Muscle layer of duodenum (tissue), 2 donors: ENCODE measurements at regions not wholly inside any gene's neighbourhood (a gene's known extent, or its start where the extent isn't known, plus 50 kb on each side); places are given as distances from the start of the nearest gene placed in this dataset.
"Not testable (repeated sequence)": the region's sequence is repeated elsewhere in the genome, so short reads cannot be mapped to it uniquely, and the experiment has no call there.

Experiments
- H3K27ac ChIP-seq: one replicate; pipeline ENCODE4 v1.7.0; 2013; ENCODE audit warnings: mild to moderate bottlenecking, low read length
- H3K27me3 ChIP-seq: one replicate; pipeline ENCODE4 v1.7.0; 2013; ENCODE audit warnings: low read depth, mild to moderate bottlenecking, control low read depth, low read length
- H3K36me3 ChIP-seq, 2 donors: one replicate each; pipeline ENCODE4 v1.7.0; 2013; ENCODE audit warnings: low read length in 2 of 2, control low read depth in 1 of 2, mild to moderate bottlenecking in 1 of 2; ENCODE audit not compliant: insufficient read depth in 2 of 2, control insufficient read depth in 1 of 2
- H3K4me1 ChIP-seq, 2 donors: one replicate each; pipeline ENCODE4 v1.7.0; 2013; ENCODE audit warnings: low read length in 2 of 2, mild to moderate bottlenecking in 2 of 2, control low read depth in 1 of 2, moderate library complexity in 1 of 2; ENCODE audit not compliant: insufficient read depth in 2 of 2, control insufficient read depth in 1 of 2
- H3K4me3 ChIP-seq, 2 donors: one replicate each; pipeline ENCODE4 v1.7.0; 2013; ENCODE audit warnings: low read length in 2 of 2, low read depth in 1 of 2, mild to moderate bottlenecking in 1 of 2
- H3K9me3 ChIP-seq, 2 donors: one replicate each; pipeline ENCODE4 v1.7.0; 2013; ENCODE audit warnings: low read length in 2 of 2, control low read depth in 1 of 2, mild to moderate bottlenecking in 1 of 2; ENCODE audit not compliant: control insufficient read depth in 1 of 2
- donor health status: healthy.

DNA sequence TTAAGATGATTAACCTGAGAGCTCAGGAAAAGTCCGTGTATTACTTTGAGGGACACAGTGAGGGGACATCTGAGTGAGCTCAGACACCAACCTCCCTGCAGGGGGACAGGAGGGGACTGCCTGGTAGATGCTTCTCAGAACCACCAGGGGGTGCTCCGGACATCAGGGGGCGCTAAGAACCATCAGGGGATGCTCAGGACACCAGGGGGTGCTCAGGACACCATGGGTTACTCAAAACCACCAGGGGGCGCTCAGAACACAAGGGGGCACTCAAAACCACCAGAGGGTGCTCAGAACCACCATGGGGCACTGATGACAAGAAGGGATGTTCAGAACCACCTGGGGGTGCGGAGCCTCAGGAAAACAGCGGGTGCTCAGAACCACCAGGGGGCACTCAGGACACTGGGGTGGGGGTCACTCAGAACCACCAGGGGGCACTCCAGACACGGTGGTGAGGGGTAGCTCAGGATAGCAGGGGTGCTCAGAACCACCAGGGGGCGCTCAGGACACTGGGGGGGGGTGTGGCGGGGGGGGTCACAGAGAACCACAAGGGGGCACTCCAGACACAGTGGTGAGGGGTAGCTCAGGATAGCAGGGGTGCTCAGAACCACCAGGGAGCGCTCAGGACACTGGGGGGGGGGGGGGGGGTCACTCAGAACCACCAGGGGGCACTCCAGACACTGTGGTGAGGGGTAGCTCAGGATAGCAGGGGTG, 165.3 kb downstream of the ZNF267 start:
- H3K27ac ChIP-seq, H3K4me3 ChIP-seq, H3K9me3 ChIP-seq, H3K36me3 ChIP-seq, H3K27me3 ChIP-seq, H3K4me1 ChIP-seq: not testable (repeated sequence)

DNA sequence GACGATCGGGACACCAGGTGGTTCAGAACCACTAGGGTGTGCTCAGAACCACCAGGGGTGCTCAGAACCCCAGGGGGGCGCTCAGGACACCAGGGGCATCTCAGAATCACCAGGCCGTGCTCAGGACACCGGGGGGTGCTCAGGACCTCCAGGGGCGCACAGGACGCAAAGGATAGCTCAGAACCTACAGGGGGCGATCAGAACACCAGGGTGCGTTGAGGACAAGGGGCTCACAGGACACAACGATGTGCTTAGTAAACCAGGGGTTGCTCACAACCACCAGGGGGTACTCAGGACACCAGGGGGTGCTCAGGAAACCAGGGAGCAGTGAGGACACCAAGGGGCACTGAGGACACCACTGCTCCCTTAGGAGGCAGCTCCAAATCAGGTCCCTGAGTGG, 166.3 kb downstream of the ZNF267 start:
- not testable (repeated sequence) for H3K4me1 ChIP-seq, H3K36me3 ChIP-seq, H3K27ac ChIP-seq, H3K27me3 ChIP-seq, H3K9me3 ChIP-seq, H3K4me3 ChIP-seq

DNA sequence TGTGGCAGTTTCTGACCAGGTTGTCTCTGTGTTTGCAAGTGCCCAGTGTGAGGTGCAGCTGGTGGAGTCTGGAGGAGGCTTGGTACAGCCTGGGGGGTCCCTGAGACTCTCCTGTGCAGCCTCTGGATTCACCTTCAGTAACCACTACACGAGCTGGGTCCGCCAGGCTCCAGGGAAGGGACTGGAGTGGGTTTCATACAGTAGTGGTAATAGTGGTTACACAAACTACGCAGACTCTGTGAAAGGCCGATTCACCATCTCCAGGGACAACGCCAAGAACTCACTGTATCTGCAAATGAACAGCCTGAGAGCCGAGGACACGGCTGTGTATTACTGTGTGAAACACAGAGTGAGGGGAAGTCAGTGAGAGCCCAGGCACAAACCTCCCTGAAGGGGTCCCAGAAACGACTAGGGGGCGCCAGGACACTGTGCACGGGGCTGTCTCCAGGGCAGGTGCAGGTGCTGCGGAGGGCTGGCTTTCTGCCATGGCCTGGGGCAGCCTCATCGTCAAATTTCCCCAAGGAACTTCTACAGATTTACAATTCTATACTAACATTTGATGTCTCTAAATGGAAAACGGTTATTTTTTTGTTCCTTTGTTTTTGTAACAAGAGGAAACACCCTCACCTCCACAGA, 187.0 kb upstream of the TP53TG3D start:
- not testable (repeated sequence) for H3K4me3 ChIP-seq, H3K27ac ChIP-seq, H3K27me3 ChIP-seq, H3K9me3 ChIP-seq, H3K36me3 ChIP-seq, H3K4me1 ChIP-seq

DNA sequence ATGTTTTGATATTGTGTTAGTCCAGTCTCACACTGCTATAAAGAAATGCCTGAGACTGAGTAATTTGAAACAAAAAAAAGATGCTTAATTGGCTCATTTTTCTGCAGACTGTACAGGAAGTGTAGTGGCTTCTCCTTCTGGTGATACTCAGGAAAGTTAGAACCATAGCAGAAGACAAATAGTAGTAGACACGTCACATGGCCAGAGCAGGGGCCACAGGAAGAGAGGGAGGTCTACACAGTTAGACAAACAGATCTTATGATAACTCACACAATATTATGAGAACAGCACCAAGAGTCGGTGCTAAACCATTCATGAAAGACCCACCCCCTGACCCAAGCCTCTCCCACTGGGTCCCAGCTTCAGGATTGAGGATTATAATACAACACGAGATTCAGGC, 181.5 kb upstream of the TP53TG3D start:
- not testable (repeated sequence) for H3K4me1 ChIP-seq, H3K27ac ChIP-seq, H3K36me3 ChIP-seq, H3K9me3 ChIP-seq, H3K4me3 ChIP-seq, H3K27me3 ChIP-seq

DNA sequence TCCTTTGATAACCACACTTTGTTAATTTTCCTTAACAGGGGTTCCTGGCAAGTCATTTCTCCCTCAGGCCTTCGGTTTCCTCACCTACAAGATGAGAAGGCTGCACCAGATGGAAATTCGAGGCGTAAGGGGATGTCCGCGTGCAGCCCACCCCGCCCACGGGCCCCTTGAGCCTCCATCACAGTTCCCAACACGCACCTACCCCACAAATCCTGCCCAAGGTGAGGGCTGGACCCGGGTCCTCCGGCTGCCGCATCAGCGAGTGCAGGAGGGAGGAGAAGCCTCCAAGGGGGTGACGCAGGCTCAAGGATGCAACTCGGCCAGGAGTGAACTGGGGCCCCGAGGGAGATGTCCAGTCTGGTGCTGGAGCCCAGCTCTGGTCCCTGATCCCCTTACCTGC, 169.2 kb upstream of the TP53TG3D start:
- H3K9me3 ChIP-seq, H3K36me3 ChIP-seq, H3K4me3 ChIP-seq, H3K27me3 ChIP-seq, H3K27ac ChIP-seq, H3K4me1 ChIP-seq: not testable (repeated sequence)

DNA sequence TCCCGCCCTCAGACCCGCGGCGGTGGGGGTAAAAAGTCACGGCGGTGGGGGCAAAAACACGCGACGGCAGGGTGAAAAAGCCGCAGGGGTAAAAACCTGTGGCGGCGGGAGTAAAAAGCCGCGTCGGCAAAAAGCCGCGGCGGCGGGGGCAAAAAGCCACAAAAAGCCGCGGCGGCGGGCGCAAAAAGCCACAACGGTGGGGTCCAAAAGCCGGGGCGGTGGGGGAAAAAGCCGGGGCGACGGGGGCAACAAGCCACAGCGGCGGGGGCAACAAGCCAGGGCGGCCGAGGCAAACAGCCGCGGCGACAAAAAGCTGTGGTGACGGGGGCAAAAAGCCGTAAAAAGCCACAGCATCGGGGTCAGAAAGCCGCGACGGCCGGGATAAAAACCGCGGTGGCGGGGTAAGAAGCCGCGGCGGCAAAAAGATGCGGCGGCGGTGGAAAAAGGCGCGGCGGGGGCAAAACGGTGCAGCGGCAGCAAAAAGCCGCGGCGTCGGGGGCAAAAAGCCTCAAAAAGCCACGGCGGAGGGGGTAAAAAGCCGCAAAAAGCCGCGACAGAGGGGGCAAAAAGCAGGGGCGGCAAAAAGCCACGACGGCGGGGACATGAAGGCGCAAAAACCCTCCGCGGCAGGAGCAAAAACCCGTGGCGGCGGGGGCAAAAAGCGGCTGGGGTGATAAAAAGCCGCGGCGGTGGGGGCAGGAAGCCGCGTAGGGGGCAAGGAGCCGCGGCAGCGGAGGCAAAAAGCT, 168.3 kb upstream of the TP53TG3D start:
- H3K4me1 ChIP-seq, H3K9me3 ChIP-seq, H3K4me3 ChIP-seq, H3K27ac ChIP-seq, H3K36me3 ChIP-seq, H3K27me3 ChIP-seq: not testable (repeated sequence)

DNA sequence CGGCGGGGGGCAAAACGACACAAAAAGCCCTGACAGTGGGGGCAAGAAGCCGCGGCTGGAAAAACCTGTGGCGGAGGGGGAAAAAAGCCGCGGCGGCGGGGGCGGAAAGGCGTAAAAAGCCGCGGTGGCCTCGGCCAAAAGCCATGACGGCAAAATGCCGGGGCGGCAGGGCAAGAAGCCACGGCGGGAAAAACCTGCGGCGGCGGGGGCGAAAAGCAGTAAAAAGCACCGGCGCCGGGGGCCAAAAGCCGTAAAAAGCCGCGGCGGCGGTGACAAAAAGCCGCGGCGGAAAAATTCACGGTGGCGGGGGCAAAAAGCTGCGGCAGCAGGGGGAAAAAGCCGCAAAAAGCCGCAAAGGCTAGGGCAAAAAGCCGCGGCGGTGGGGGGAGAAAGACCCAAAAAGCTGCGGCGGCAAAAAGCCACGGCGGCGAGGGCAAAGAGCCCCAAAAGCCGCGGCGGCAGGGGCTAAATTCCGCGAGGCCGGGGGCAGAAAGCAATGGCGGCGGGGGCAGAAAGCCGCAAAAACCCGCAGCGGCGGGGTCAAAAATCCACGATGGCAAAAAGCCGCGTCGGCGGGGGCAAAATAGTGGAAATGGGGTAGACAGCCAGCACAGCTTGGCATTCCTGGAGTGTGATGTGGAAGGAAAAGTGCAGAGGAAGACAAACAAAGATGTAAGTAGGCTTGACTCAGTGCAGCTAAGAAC, 167.5 kb upstream of the TP53TG3D start:
- not testable (repeated sequence) for H3K27ac ChIP-seq, H3K9me3 ChIP-seq, H3K27me3 ChIP-seq, H3K4me1 ChIP-seq, H3K36me3 ChIP-seq, H3K4me3 ChIP-seq

DNA sequence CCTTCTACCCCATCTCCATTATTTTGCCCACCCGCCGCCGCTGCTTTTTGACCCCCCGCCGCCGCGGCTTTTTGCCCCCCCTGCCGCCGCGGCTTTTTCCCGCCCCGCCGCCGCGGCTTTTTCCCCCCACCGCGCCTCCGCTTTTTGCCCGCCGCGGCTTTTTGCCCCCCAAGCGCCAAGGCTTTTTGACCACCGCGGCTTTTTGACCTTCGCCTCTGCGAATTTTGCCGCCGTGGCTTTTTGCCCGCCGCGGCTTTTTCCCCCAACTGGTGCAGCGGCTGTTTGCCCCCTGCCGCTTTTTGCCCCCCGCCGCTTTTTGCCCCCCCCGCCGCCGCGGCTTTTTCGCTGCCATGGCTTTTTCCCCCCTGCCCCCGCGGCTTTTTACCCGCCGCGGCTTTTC, 137.5 kb upstream of the TP53TG3D start:
- not testable (repeated sequence) for H3K27ac ChIP-seq, H3K4me1 ChIP-seq, H3K27me3 ChIP-seq, H3K9me3 ChIP-seq, H3K36me3 ChIP-seq
- peak overlapping the region in 1 of 2 donors; percentile 54 for H3K4me3 ChIP-seq

DNA sequence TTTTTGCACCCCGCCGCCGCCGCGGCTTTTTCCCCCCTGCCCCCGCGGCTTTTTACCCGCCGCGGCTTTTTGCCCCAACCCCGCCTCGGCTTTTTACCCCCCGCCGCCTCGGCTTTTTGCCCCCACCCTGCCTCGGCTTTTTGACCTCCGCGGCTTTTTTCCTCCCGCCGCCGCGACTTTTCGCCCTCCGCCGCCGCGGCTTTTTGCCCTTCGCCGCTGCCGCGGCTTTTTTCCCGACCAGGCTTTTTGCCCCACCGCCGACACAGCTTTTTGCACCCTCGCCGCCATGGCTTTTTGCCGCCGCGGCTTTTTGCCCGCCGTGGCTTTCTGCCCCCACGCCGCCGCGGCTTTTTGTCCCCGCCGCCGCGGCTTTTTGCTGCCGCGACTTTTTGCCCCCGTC, 137.0 kb upstream of the TP53TG3D start:
- H3K4me3 ChIP-seq, result peak overlapping the region in 1 of 2 donors; percentile 54
- no peak overlapping the region for H3K27ac ChIP-seq
- no peaks in the 10 kb centered on the region for H3K4me1 ChIP-seq
- H3K36me3 ChIP-seq, result no peaks in the 10 kb centered on the region
- no peaks in the 10 kb centered on the region for H3K27me3 ChIP-seq
- H3K9me3 ChIP-seq, result no peaks in the 10 kb centered on the region

DNA sequence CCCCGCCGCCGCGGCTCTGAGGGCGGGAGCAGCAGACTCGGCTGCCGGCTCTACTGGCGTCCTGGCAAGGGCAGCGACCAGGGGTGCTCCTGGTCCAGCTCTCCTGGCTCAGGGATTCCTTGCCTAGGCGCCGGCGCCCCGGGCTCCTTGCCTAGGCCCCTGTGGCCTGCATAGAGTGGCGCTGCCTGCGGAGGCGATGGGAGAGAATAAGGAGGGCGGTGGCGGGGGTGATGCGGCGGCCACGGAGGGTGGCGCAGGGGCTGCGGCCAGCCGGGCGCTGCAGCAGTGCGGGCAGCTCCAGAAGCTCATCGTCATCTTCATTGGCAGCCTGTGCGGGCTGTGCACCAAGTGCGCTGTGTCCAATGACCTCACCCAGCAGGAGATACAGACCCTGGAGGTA, 136.6 kb upstream of the TP53TG3D start:
- peak overlapping the region in 1 of 2 donors; percentile 54 for H3K4me3 ChIP-seq
- H3K36me3 ChIP-seq, H3K27me3 ChIP-seq, H3K9me3 ChIP-seq, H3K4me1 ChIP-seq, H3K27ac ChIP-seq: not testable (repeated sequence)

DNA sequence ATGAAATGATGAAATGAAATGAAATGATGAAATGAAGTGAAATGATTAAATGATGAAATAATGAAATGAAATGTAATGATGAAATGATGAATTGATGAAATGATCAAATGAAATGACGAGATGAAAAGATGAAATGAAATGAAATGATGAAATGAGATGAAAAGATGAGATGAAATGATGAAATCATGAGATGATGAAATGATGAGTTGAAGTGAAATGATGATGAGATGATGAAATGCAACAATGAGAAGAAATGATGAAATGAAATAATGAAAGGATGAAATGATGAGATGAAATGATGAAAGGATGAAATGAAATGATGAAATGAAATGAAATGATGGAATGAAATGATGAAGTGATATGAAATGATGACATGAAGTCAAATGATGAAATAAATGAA, 132.7 kb upstream of the TP53TG3D start:
- not testable (repeated sequence) for H3K27ac ChIP-seq, H3K9me3 ChIP-seq, H3K4me3 ChIP-seq, H3K36me3 ChIP-seq, H3K4me1 ChIP-seq, H3K27me3 ChIP-seq
